HepG2 (cell line): ENCODE measurements at regions not wholly inside any gene's neighbourhood (a gene's known extent, or its start where the extent isn't known, plus 50 kb on each side); places are given as distances from the start of the nearest gene placed in this dataset.

ENCODE experiments used
- ARNTL ChIP-seq: sonication (generic); formaldehyde crosslinking; IDR thresholded peaks from 2 replicates; pipeline ENCODE4 v1.4.0; 2020; ENCODE audit warnings: mild to moderate bottlenecking, missing genetic modification reagents
- CEBPG ChIP-seq: IDR thresholded peaks from 2 replicates; pipeline ENCODE4 v1.6.1; 2016
- HDAC2 ChIP-seq: sonication (generic); formaldehyde crosslinking; IDR thresholded peaks from 2 replicates; pipeline ENCODE4 v1.4.0; 2020; ENCODE audit warnings: missing genetic modification reagents
- NFYB ChIP-seq: sonication (generic); formaldehyde crosslinking; IDR thresholded peaks from 2 replicates; pipeline ENCODE4 v1.4.0; 2020; ENCODE audit warnings: missing genetic modification reagents
- RFX5 ChIP-seq: IDR thresholded peaks from 2 replicates; pipeline ENCODE4 v1.6.1; 2011; ENCODE audit warnings: low read depth, low read length, improper control_type of control experiment
- SAFB2 ChIP-seq: sonication (generic); formaldehyde crosslinking; IDR thresholded peaks from 2 replicates; pipeline ENCODE4 v1.5.1; 2020; ENCODE audit warnings: missing genetic modification reagents, low read depth, mild to moderate bottlenecking, borderline replicate concordance
- SALL1 ChIP-seq: sonication (generic); formaldehyde crosslinking; IDR thresholded peaks from 2 replicates; pipeline ENCODE4 v1.8.0; 2022; ENCODE audit warnings: mild to moderate bottlenecking, missing genetic modification reagents
- SPEN ChIP-seq: sonication (generic); formaldehyde crosslinking; IDR thresholded peaks from 2 replicates; pipeline ENCODE4 v1.5.1; 2020; ENCODE audit warnings: low read depth, mild to moderate bottlenecking, missing genetic modification reagents
- ZBED4 ChIP-seq: sonication (generic); formaldehyde crosslinking; IDR thresholded peaks from 2 replicates; pipeline ENCODE4 v1.4.0; 2020; ENCODE audit warnings: missing genetic modification reagents, borderline replicate concordance
- ZHX2 ChIP-seq, 2 experiments: sonication (generic) in 1 of 2; formaldehyde crosslinking in 1 of 2; IDR thresholded peaks; 2 replicates each; pipeline versions ENCODE4 v1.6.1 to v1.9.0; 2014 to 2022; ENCODE audit warnings: antibody characterized with exemption in 1 of 2, borderline replicate concordance in 1 of 2, inconsistent platforms in 1 of 2, low read depth in 1 of 2, missing genetic modification reagents in 1 of 2
- ZNF512B ChIP-seq: sonication (generic); formaldehyde crosslinking; IDR thresholded peaks from 2 replicates; pipeline ENCODE4 v1.5.1; 2020; ENCODE audit warnings: missing genetic modification reagents, mild to moderate bottlenecking, borderline replicate concordance
- ZNF552 ChIP-seq: sonication (generic); formaldehyde crosslinking; IDR thresholded peaks from 2 replicates; pipeline ENCODE4 v1.9.0; 2022; ENCODE audit warnings: missing genetic modification reagents, mild to moderate bottlenecking, borderline replicate concordance
- ZNF672 ChIP-seq: sonication (generic); formaldehyde crosslinking; IDR thresholded peaks from 2 replicates; pipeline ENCODE4 v1.8.1; 2022; ENCODE audit warnings: missing genetic modification reagents
- ZNF800 ChIP-seq: sonication (generic); formaldehyde crosslinking; IDR thresholded peaks from 2 replicates; pipeline ENCODE4 v1.4.0; 2020; ENCODE audit warnings: missing genetic modification reagents

GRCh38 chr13:26951581-26952177 is 191.1 kb upstream of the GPR12 start (continued):
- 0 out of 2 replicates have a peak, but pooled peaks have one; percentile 24 for TF ChIP-seq ZNF512B (CRISPR knock-in tag)
- peak; percentile 59; the same call in 1 of the 2 replicates for TF ChIP-seq SALL1 (CRISPR knock-in tag)
- 0 out of 2 replicates have a peak, but pooled peaks have one; percentile 19 for TF ChIP-seq ZNF800 (CRISPR knock-in tag)
- 0 out of 2 replicates have a peak, but pooled peaks have one; percentile 50 for TF ChIP-seq ZBED4 (CRISPR knock-in tag)
- peak; percentile 73 for TF ChIP-seq CEBPG (CRISPR knock-in tag)
- no peak for TF ChIP-seq ZHX2 (IDR thresholded peaks at IDR 0.05; ENCODE audit: low read depth)
- TF ChIP-seq ZHX2 (CRISPR knock-in tag; IDR thresholded peaks at IDR 0.05; ENCODE audit: borderline replicate concordance), result no peak
- no peak for TF ChIP-seq ZNF672 (CRISPR knock-in tag)
- no peak for TF ChIP-seq HDAC2 (CRISPR knock-in tag)
- TF ChIP-seq SPEN (CRISPR knock-in tag), result peak; percentile 33; the same call in 1 of the 2 replicates
- no peak for TF ChIP-seq ZNF552 (CRISPR knock-in tag)
- no peak for TF ChIP-seq SAFB2 (CRISPR knock-in tag)
- peak; percentile 35; the same call in 1 of the 2 replicates for TF ChIP-seq ARNTL
- no peak for TF ChIP-seq RFX5
- no peak for TF ChIP-seq NFYB
